GM10248 (cell line): ENCODE measurements at regions not wholly inside any gene's neighbourhood (a gene's known extent, or its start where the extent isn't known, plus 50 kb on each side); places are given as distances from the start of the nearest gene placed in this dataset.

Source experiments
- CTCF ChIA-PET: fragments of 300-600 bp; sonication (Branson Sonifier 250); formaldehyde crosslinking; extraction: SDS; loops from one replicate; lab custom pipeline; 2021; ENCODE audit warnings: antibody characterized with exemption; lab: Yijun Ruan, JAX
- POLR2A ChIA-PET: fragments of 350-650 bp; sonication (Branson Sonifier 250); formaldehyde crosslinking; extraction: SDS; loops from one replicate; lab custom pipeline; 2020; ENCODE audit warnings: antibody characterized with exemption; lab: Yijun Ruan, JAX
- DNase-seq: peaks from one replicate; pipeline ENCODE4 v3.0.0; 2012; ENCODE audit errors: extremely low spot score
- CTCF ChIP-seq: IDR thresholded peaks from 2 replicates; pipeline ENCODE4 v1.5.1; 2012; ENCODE audit warnings: mild to moderate bottlenecking, low read depth; ENCODE audit errors: extremely low read depth, missing control alignments, control extremely low read depth

GRCh38 chr3:28078536-28078935 lies 162.9 kb upstream of the CMC1 start:
- DNase-seq, result no peak
- CTCF ChIA-PET, result interaction anchor here (0.8 kb wide), 1 partner anchor 50 kb away, joined by 3 read pairs; no protein-coding TSS in a partner anchor
- POLR2A ChIA-PET, result no interaction called here
- no peak for TF ChIP-seq CTCF

- no peak for DNase-seq
- ChIA-PET POLR2A (no interaction called here), CTCF (interaction anchor here (1.4 to 1.6 kb wide), 2 partner anchors 24 to 45 kb away, joined by 3 to 4 read pairs; no protein-coding TSS in a partner anchor)
These were observed 160.7 kb upstream of the CMC1 start for GRCh38 chr3:28080716-28081115.

GRCh38 chr3:28081533-28081947 lies 159.9 kb upstream of the CMC1 start:
- no peak for DNase-seq
- CTCF ChIA-PET, result interaction anchor here (1.6 kb wide), 1 partner anchor 25 kb away, joined by 4 read pairs; no protein-coding TSS in a partner anchor
- no peak for TF ChIP-seq CTCF
- POLR2A ChIA-PET, result no interaction called here

More at GRCh38 chr3:28080716-28081115, 160.7 kb upstream of the CMC1 start:
- TF ChIP-seq CTCF, result no peak

GRCh38 chr3:28087591-28087990 lies 153.8 kb upstream of the CMC1 start:
- no peak for DNase-seq
- no peak for TF ChIP-seq CTCF
- POLR2A ChIA-PET, result no interaction called here
- CTCF ChIA-PET, result no interaction called here

GRCh38 chr3:28088811-28089526 lies 152.4 kb upstream of the CMC1 start:
- ChIA-PET POLR2A (no interaction called here), CTCF (no interaction called here)
- DNase-seq, result no peak
- TF ChIP-seq CTCF, result no peak

- CTCF ChIA-PET, result no interaction called here
- no peak for DNase-seq
- TF ChIP-seq CTCF, result no peak
- POLR2A ChIA-PET, result no interaction called here
These were observed 151.9 kb upstream of the CMC1 start for GRCh38 chr3:28089527-28089897.
